Hepatocyte (in vitro differentiated cells): ENCODE measurements at regions not wholly inside any gene's neighbourhood (a gene's known extent, or its start where the extent isn't known, plus 50 kb on each side); places are given as distances from the start of the nearest gene placed in this dataset.

Experiments used
- CTCF ChIP-seq: fragments of 200-600 bp; sonication (generic); IDR thresholded peaks from 2 replicates; pipeline ENCODE4 v1.5.1; 2016; ENCODE audit warnings: antibody characterized with exemption, mild to moderate bottlenecking; ENCODE audit not compliant: poor library complexity
- EZH2 ChIP-seq: fragments of 200-600 bp; sonication (generic); IDR thresholded peaks from 2 replicates; pipeline ENCODE4 v1.6.1; 2016; ENCODE audit warnings: antibody characterized with exemption, mild to moderate bottlenecking, borderline replicate concordance
- EZH2phosphoT487 ChIP-seq: fragments of 200-600 bp; sonication (generic); IDR thresholded peaks from one replicate; pipeline ENCODE4 v1.6.1; 2018; ENCODE audit warnings: antibody characterized with exemption, mild to moderate bottlenecking, low read depth, moderate library complexity; ENCODE audit not compliant: unreplicated experiment, severe bottlenecking

GRCh38 chr2:58515827-58516573, 274.9 kb upstream of the FANCL start:
- no peak for TF ChIP-seq CTCF
- TF ChIP-seq EZH2 = no peak
- no peak for TF ChIP-seq EZH2phosphoT487
